ENCODE measurements at regions not wholly inside any gene's neighbourhood (a gene's known extent, or its start where the extent isn't known, plus 50 kb on each side); places are given as distances from the start of the nearest gene placed in this dataset.

GRCh38 chrX:125029131-125029530 lies 290.5 kb upstream of the TEX13C start:
- TF ChIP-seq POLR2AphosphoS5 (IDR thresholded peaks at IDR 0.05; ENCODE audit: low read depth, low read length) (no peak), POLR2A (IDR thresholded peaks at IDR 0.05; ENCODE audit: low read depth, low read length) (no peak), TAF1 (IDR thresholded peaks at IDR 0.05; ENCODE audit: low read depth, low read length) (no peak)

Data from GM12891 (cell line).